NCI-H2196 treated with DMSO at 0.1 percent for 48 hours (cell line): ENCODE measurements at regions not wholly inside any gene's neighbourhood (a gene's known extent, or its start where the extent isn't known, plus 50 kb on each side); places are given as distances from the start of the nearest gene placed in this dataset.

Experiments
- DNase-seq: peaks from one replicate; lab custom pipeline; 2025; ENCODE audit not compliant: unreplicated experiment; lab: John Stamatoyannopoulos, UW

DNA sequence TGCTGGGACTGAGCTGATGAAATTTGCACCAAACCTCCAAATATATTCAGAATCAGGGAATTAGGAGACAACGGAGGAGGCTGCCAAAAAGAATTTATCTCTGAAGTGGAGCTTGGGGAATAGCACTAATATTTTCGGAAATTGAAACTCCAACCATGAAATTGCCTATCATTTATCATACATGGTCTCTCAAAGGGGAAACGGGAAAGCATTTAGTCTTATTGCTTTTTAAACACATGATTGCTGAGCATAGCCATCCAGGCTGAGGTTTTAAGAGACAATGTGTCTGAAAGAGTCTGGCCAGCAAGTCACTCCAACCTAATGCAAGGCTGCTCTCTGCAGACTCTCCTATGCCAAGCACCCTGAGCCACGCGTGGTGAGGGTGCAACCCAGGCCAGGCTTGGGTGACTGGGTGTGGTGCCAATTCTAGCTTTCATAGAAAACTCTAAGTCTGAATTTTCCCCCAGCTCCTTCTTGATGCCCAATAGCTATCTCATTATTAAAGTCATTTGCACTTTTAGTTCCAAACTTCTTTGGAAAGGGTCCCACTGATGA lies 200.2 kb downstream of the RPLP1 start:
- DNase-seq: no peak

GRCh38 chr15:69653306-69653705 lies 200.7 kb downstream of the RPLP1 start:
- no peak for DNase-seq

GRCh38 chr15:69653846-69654245 lies 201.2 kb downstream of the RPLP1 start:
- DNase-seq: no peak

GRCh38 chr15:69656271-69657030 lies 203.8 kb downstream of the RPLP1 start:
- no peak for DNase-seq

DNA sequence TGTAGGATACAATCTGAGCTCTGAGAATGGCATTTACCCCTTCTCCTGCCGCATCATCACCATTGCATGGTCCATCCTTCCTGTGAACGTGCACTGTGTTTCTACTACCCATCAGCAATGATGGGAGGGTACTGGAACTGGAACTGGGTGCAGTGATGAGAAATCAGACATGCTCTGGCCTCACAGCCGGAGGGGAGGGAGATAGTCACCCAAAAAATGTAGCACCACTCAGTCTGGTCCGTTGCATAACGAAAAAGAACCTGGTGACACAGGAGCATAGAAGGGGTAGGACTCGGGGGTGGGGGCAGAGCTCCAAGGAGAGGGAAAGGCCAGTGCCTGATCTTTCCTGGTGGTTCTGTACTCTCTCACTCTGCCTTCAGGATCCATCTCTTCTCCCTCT lies 205.0 kb downstream of the RPLP1 start:
- no peak for DNase-seq

DNA sequence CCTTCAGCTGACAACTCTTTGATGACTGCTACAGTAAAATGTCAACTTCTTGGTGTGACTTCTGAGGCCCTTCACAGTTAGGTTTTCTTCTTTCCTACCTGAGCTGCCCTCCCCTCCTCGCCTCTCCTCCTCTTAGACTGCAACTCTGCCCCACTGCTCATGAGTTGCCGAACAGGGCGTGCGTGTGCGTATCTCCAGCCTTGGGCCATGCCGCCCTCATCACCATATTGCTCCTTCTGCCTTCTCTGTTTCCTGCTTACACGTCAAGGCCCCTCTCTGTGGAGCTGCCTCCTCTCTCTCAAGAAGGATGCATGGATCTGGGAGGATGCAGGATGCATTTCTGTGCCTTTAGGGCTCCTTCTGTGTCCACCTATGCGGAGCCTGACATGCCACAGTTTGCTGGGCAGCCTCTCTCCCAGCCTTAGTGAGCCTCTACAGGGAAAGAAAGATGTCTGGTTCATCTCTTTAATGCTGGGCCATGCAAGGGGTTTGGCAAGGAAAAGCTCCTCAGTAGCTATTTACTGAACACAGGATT lies 205.9 kb downstream of the RPLP1 start:
- DNase-seq: no peak

DNA sequence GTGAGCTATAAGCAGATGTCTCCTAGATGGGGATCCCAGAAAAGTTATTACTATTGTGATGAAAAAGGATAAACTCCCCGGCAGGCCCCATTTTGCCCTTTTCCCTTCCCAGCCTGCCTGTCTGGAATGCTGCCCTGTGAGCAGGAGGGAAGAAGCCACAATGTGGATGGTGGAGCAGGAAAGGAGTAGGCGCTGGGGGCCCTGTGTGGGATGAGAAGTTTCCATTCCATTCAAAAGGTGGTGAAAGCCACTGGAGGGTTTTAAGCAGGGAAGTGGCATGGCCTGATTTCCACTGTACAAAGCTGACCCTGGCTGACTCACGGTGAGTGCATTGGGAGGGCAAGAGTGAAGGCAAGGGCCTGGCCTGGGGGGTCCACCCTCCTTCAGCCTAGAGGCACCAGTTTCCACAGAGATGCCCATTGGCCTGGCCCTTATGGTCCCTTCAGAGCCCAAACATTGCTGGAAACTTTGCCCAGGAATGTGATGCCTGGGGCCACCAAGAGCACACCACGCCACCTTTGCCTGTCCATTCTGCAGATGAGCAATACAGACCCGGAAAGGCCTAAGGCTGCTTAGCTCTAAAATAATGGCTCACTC lies 206.9 kb downstream of the RPLP1 start:
- DNase-seq: no peak

DNA sequence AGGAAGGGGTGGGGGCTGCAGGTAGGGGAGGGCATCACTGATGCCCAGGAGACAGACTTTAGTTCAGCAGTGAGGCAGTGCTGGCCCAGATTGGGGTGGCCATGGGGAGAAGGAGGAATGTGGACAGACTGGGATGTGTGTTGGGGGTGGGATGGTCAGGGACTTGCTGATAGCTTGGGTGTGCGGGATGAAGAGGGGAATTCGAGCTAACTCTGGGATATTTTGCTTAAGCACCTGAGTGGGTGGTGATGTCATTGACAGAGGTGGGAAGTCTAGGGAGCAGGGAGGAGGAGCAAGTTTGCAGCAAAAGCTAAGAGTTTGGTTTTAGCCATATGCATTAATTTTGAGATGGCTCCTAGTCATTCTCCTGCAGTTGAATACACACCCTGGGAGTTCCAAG lies 207.5 kb downstream of the RPLP1 start:
- DNase-seq: no peak

DNA sequence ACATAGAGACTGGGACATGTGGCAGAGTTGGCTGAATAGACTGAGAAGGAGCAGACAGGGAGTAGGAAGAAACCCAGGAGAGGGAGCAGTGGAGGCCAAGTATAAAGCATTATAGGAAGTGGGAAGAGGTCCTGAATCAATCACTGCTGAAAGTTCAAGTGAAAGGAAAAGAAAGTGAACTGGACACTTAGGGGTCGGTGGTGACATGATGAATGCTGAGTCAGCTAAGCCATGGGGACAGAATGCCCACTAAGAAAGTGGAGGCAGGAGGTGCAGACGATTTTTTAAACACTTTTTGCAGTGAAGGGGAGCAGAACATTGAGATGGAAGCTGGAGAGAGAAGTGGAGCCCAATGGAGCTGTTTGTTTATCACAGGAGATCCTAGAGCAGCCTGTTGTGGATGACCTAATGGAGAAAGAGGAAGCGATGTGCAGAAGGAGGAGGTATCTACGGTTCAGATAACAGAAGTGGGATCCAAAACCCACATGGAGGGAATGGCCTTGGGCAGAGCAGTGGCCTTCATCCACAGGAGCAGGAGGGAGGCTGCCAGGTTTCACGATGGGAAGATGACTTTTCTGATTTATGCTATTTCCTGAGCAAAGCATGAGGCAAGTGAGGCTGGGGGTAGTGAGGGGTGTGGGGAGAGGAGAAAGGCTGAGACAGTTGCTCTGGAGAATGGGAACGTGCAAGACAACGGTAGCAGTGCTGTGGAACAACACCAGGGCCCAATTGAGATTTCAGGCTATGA lies 208.2 kb downstream of the RPLP1 start:
- DNase-seq: no peak

- DNase-seq: no peak
These were observed 208.8 kb downstream of the RPLP1 start for GRCh38 chr15:69661446-69661845.

DNA sequence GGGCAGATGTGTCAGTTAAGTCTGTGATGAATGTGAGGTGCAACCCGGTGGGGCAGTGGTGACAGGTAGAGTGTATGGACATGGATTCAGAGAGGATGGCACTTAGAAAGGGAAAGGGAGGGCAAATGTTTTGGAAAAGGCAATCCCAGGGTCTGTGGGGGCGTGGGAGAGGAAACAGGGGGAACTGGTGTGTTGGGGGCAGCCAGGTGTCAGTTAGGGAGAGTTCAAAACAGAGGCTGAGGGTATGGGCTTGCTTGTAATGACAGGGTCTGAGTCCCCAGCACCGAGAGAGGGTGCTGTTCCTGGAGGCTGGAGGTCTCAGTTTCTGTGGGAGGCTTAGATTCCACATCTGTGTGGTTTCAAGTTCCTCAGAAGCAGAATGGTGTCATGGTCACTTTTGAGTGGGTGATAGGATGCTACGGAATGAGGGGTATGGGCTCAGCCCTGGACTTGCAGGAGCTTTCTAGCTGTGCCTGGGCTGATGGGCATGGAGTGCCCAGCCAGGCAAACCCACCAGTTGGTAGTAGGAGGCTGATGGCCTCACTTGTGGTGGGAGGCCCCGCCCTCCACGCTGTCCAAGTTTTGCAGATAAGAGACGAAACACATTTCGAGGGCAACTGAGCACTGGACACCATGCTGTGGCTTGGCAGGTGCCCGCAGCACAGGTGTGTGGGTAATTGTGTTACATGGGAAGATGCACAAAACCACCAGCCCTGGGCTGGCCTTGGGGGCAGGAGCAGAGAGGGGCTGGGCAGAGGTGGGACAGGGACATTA lies 209.4 kb downstream of the RPLP1 start:
- DNase-seq: no peak

- DNase-seq: no peak
These were observed 210.0 kb downstream of the RPLP1 start for GRCh38 chr15:69662645-69663000.

DNA sequence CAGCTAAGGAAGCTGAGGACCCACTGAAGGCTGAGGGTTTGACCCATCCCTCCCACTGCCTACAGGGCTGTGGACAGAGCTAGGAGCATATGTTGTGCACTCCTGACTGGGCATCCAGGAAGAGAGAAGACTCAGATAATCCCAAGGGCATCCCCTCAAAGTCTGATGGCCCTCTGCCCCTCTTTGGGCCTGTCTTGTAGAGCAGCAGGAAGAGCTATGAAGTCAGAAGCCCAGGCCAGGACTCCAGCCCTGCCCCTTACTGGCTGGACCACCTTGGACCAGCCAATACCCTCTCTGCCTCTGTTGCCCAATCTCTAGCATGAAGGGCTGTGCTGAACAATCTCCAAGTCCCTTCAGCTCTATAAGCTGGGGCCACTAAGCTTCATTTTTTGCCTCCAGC lies 210.8 kb downstream of the RPLP1 start:
- DNase-seq: no peak

GRCh38 chr15:69663982-69664381 lies 211.4 kb downstream of the RPLP1 start:
- no peak for DNase-seq

DNA sequence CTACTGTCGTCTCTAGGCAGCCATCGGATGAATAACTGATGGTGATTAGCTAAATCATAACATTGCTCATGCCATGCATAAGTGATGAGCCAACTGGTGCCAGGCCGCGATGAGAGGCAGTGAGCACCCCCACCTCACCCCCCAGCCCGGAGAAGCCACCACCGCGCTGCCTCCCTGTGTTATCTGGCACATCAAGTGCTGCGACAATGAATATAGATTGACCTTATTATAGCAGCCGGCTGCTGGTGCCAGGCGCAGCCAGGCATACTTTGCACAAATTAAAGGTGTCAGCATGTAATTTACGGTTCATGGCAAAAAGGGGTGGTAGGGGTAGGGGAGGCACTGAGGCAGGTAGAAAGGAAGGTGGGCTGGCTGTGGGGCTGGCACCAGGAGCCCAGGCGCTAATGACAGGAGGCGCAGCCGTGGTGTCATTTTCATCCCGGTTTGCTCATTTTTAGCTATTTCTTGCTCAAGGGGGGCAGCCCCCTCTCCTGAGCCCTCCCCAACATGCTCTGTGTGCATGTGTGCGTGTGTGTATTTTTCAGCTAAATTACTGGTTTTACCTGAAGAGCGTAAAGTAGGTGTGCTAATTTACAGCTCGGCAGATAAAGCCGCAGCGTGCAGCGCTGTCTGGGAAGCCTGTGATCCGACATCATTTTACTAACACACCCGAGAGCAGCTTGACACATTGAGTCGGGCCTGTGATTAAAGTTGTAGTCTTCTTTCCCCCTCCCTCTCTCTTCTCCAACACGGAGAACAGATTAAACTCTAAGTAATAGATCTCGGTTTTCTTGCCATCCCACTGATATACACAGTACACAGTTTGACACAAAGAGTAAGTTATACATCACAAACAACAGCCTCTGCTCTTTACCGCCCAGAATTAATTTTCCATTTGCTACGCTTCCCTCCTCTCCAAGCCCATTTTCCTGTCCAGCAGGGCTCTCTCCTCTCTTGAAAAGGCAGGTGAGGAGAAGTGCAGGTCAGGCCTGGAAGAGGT lies 212.3 kb downstream of the RPLP1 start:
- DNase-seq: no peak

DNA sequence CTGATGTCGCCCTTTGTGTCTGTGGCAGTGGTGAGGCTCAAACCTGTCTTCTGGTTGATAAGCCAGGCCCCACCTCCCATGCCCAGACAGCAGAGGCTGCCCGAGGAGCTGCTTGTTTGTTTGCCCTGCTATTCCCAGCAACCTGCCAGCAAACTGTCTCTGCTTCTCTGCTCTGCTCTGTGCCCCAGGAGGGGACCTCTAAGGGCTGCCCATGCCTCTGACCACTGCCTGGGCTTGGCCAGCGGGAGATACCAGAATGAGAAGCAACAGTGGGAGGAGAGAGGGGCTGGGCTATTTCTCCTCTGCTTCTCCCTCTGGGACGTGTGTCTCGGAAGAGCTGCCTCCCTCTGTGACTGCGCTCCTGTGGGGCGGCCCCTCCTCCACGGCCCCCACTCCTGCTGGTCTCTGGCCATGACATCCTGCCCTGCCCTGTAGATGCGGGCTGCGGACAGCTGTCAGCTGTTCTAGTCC lies 213.1 kb downstream of the RPLP1 start:
- no peak for DNase-seq

GRCh38 chr15:69666441-69666882 lies 213.8 kb downstream of the RPLP1 start:
- DNase-seq: no peak

GRCh38 chr15:69666921-69667811 lies 214.5 kb downstream of the RPLP1 start:
- no peak for DNase-seq
